NOMO-1 (cell line): ENCODE measurements at regions not wholly inside any gene's neighbourhood (a gene's known extent, or its start where the extent isn't known, plus 50 kb on each side); places are given as distances from the start of the nearest gene placed in this dataset.
"Not testable (repeated sequence)": the region's sequence is repeated elsewhere in the genome, so short reads cannot be mapped to it uniquely, and the experiment has no call there.

Source experiments
- DNase-seq, 2 experiments: peaks; one replicate each; lab custom pipeline; 2025; ENCODE audit not compliant: unreplicated experiment in 2 of 2; lab: John Stamatoyannopoulos, UW

- DNase-seq = no peak
Measured at GRCh38 chr5:106306313-106307028, 1364.3 kb downstream of the EFNA5 start.

- no peak for DNase-seq
Measured at GRCh38 chr5:106303911-106304310, 1366.8 kb downstream of the EFNA5 start.

- DNase-seq = no peak
Measured at GRCh38 chr5:106292654-106293053, 1378.1 kb downstream of the EFNA5 start.

GRCh38 chr5:106290841-106291240, 1379.9 kb downstream of the EFNA5 start:
- DNase-seq = no peak

GRCh38 chr5:106288979-106289378, 1381.8 kb downstream of the EFNA5 start:
- DNase-seq = no peak

- DNase-seq = no peak
Measured at GRCh38 chr5:106277540-106278096, 1393.1 kb downstream of the EFNA5 start.

GRCh38 chr5:106269252-106269843, 1401.4 kb downstream of the EFNA5 start:
- DNase-seq = no peak

GRCh38 chr5:106267256-106267655, 1403.5 kb downstream of the EFNA5 start:
- DNase-seq = no peak

- DNase-seq = no peak
Measured at GRCh38 chr5:106262395-106262794, 1408.3 kb downstream of the EFNA5 start.

GRCh38 chr5:106259431-106260090, 1411.2 kb downstream of the EFNA5 start:
- DNase-seq = not testable (repeated sequence)

- DNase-seq = no peak
Measured at GRCh38 chr5:106258591-106259125, 1412.1 kb downstream of the EFNA5 start.

GRCh38 chr5:106254784-106255183, 1416.0 kb downstream of the EFNA5 start:
- no peak for DNase-seq

- not testable (repeated sequence) for DNase-seq
Measured at GRCh38 chr5:106246044-106246745, 1424.5 kb downstream of the EFNA5 start.

- DNase-seq = no peak
Measured at GRCh38 chr5:106241409-106241808, 1429.3 kb downstream of the EFNA5 start.

GRCh38 chr5:106205916-106206571, 1464.7 kb downstream of the EFNA5 start:
- no peak for DNase-seq

- no peak for DNase-seq
Measured at GRCh38 chr5:106202035-106202434, 1468.7 kb downstream of the EFNA5 start.

GRCh38 chr5:106200971-106201370, 1469.8 kb downstream of the EFNA5 start:
- DNase-seq = no peak

- no peak for DNase-seq
Measured at GRCh38 chr5:106195679-106196474, 1474.9 kb downstream of the EFNA5 start.

- no peak for DNase-seq
Measured at GRCh38 chr5:106189121-106189809, 1481.5 kb downstream of the EFNA5 start.
